ENCODE measurements at regions not wholly inside any gene's neighbourhood (a gene's known extent, or its start where the extent isn't known, plus 50 kb on each side); places are given as distances from the start of the nearest gene placed in this dataset.

DNA sequence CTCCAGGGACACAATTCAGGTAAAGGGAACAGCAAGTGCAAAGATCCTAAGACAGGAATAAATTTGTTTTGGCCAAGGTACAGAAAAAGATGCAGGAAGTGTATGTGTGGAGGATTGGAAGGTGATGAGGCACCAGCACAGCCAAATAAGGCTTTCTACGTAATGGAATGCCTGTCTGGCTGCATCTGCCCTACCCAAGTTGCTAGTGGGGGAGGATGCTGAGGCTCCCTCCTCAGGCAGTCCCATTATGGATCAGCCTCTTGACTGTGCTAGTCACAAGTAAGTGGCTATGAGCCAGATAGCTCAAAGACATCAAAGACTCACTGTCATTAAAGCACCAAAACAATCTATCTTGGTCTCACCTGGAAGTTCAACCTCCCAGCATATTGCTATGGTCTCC lies 300.9 kb upstream of the FAT4 start:
- Histone ChIP-seq H3K14ac (replicated peaks; ENCODE audit: low read depth, low read length) (no peak overlapping the region), H2AK5ac (ENCODE audit: low read depth, low read length) (no peak overlapping the region), H4K91ac (ENCODE audit: insufficient read depth, low read depth, low read length) (no peak overlapping the region), H4K5ac (ENCODE audit: low read depth, low read length) (no peak overlapping the region), H2AFZ (replicated peaks; ENCODE audit: low read length, poor library complexity) (no peak overlapping the region), H3K23ac (ENCODE audit: low read depth, low read length) (no peak overlapping the region), H4K20me1 (ENCODE audit: insufficient read depth, low read length) (no peaks in the 10 kb centered on the region), H2BK5ac (ENCODE audit: low read depth, low read length, poor library complexity, severe bottlenecking) (no peak overlapping the region), H2BK20ac (ENCODE audit: low read depth, low read length) (no peak overlapping the region), H3K9me1 (ENCODE audit: insufficient read depth, low read length) (no peaks in the 10 kb centered on the region), H3K4me2 (ENCODE audit: low read depth, low read length) (no peak overlapping the region), H3K9ac (ENCODE audit: low read depth, low read length) (no peak overlapping the region), H3K27me3 (ENCODE audit: control insufficient read depth, insufficient read depth, low read length) (no peaks in the 10 kb centered on the region), H3K4me1 (ENCODE audit: control insufficient read depth, insufficient read depth, low read length) (peaks cover 1% of the 10 kb centered on the region; the same call in 1 of the 2 replicates), H2AK9ac (replicated peaks; ENCODE audit: low read depth, low read length, poor library complexity) (no peak overlapping the region), H3K9me3 (ENCODE audit: control insufficient read depth, insufficient read depth, low read length) (no peaks in the 10 kb centered on the region), H3K36me3 (ENCODE audit: control insufficient read depth, insufficient read depth, low read length) (no peaks in the 10 kb centered on the region), H3K4ac (ENCODE audit: low read depth, low read length) (no peak overlapping the region), H2BK120ac (ENCODE audit: low read depth, low read length) (no peak overlapping the region), H3K4me3 (ENCODE audit: insufficient read depth, low read depth, low read length) (no peak overlapping the region), H3K79me1 (ENCODE audit: low read depth in 1 of 2, low read length in 2 of 2) (no peaks in the 10 kb centered on the region), H3K27ac (ENCODE audit: insufficient read depth, low read length) (no peak overlapping the region), H3K56ac (ENCODE audit: extremely low read depth, insufficient read depth, low read length) (no peak overlapping the region), H2BK15ac (ENCODE audit: low read depth, low read length) (no peak overlapping the region), H4K8ac (ENCODE audit: low read depth in 2 of 2, low read length in 2 of 2) (no peak overlapping the region), H3K18ac (ENCODE audit: low read depth, low read length) (no peak overlapping the region)
- in situ Hi-C loops (cut with MboI; ENCODE audit: low sequenced_read_pairs) (no loop called here), intact Hi-C loops (cut with micrococcal nuclease) (no loop called here), dilution Hi-C loops (cut with HindIII; ENCODE audit: low sequenced_read_pairs, unreplicated experiment) (no loop called here)
- ChIA-PET POLR2A (ENCODE audit: unreplicated experiment) (no interaction called here), CTCF (no interaction called here)
- no TSS peak for BruUV-seq (replicated peaks)
- TF ChIP-seq RCOR1 (IDR thresholded peaks at IDR 0.05; ENCODE audit: insufficient replicate concordance, low read length) = no peak
- no peak for TF ChIP-seq NFE2L2 (IDR thresholded peaks at IDR 0.05; ENCODE audit: low read depth, low read length)
- no peak for TF ChIP-seq MAZ (IDR thresholded peaks at IDR 0.05; ENCODE audit: borderline replicate concordance, low read depth, low read length)
- no peak for TF ChIP-seq RFX5 (IDR thresholded peaks at IDR 0.05; ENCODE audit: low read depth, low read length)
- TF ChIP-seq MXI1 (IDR thresholded peaks at IDR 0.05; ENCODE audit: borderline replicate concordance, low read depth, low read length) = no peak
- TF ChIP-seq FOS (IDR thresholded peaks at IDR 0.05; ENCODE audit: low read depth, low read length) = no peak
- no peak for TF ChIP-seq CEBPB (IDR thresholded peaks at IDR 0.05; ENCODE audit: low read depth, low read length)
- TF ChIP-seq BHLHE40 (IDR thresholded peaks at IDR 0.05; ENCODE audit: low read depth, low read length) = no peak
- TF ChIP-seq, protein P1, sequence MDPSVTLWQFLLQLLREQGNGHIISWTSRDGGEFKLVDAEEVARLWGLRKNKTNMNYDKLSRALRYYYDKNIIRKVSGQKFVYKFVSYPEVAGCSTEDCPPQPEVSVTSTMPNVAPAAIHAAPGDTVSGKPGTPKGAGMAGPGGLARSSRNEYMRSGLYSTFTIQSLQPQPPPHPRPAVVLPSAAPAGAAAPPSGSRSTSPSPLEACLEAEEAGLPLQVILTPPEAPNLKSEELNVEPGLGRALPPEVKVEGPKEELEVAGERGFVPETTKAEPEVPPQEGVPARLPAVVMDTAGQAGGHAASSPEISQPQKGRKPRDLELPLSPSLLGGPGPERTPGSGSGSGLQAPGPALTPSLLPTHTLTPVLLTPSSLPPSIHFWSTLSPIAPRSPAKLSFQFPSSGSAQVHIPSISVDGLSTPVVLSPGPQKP (IDR thresholded peaks at IDR 0.05; ENCODE audit: borderline replicate concordance, low read depth, low read length) = no peak
- TF ChIP-seq SMC3 (IDR thresholded peaks at IDR 0.05; ENCODE audit: low read depth, low read length) = no peak
- TF ChIP-seq, protein P2, sequence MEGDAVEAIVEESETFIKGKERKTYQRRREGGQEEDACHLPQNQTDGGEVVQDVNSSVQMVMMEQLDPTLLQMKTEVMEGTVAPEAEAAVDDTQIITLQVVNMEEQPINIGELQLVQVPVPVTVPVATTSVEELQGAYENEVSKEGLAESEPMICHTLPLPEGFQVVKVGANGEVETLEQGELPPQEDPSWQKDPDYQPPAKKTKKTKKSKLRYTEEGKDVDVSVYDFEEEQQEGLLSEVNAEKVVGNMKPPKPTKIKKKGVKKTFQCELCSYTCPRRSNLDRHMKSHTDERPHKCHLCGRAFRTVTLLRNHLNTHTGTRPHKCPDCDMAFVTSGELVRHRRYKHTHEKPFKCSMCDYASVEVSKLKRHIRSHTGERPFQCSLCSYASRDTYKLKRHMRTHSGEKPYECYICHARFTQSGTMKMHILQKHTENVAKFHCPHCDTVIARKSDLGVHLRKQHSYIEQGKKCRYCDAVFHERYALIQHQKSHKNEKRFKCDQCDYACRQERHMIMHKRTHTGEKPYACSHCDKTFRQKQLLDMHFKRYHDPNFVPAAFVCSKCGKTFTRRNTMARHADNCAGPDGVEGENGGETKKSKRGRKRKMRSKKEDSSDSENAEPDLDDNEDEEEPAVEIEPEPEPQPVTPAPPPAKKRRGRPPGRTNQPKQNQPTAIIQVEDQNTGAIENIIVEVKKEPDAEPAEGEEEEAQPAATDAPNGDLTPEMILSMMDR (conservative IDR thresholded peaks at IDR 0.05; ENCODE audit: low read depth, low read length) = no peak
- no peak for TF ChIP-seq POLR2A (IDR thresholded peaks at IDR 0.05; ENCODE audit: low read depth, low read length)
- TF ChIP-seq, protein P3, sequence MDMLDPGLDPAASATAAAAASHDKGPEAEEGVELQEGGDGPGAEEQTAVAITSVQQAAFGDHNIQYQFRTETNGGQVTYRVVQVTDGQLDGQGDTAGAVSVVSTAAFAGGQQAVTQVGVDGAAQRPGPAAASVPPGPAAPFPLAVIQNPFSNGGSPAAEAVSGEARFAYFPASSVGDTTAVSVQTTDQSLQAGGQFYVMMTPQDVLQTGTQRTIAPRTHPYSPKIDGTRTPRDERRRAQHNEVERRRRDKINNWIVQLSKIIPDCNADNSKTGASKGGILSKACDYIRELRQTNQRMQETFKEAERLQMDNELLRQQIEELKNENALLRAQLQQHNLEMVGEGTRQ (IDR thresholded peaks at IDR 0.05; ENCODE audit: low read depth, low read length) = no peak
- WGBS, 2 experiments (ENCODE audit: extremely low coverage in 2 of 2, insufficient read length in 1 of 2) = no CpG with 5 or more reads among the region's 1 CpG
- peak; percentile 28 for DNase-seq
- ATAC-seq (ENCODE audit: low read depth) = no peak

All from IMR-90 (cell line).